ENCODE measurements at regions not wholly inside any gene's neighbourhood (a gene's known extent, or its start where the extent isn't known, plus 50 kb on each side); places are given as distances from the start of the nearest gene placed in this dataset.
"Not testable (repeated sequence)": the region's sequence is repeated elsewhere in the genome, so short reads cannot be mapped to it uniquely, and the experiment has no call there.

DNA sequence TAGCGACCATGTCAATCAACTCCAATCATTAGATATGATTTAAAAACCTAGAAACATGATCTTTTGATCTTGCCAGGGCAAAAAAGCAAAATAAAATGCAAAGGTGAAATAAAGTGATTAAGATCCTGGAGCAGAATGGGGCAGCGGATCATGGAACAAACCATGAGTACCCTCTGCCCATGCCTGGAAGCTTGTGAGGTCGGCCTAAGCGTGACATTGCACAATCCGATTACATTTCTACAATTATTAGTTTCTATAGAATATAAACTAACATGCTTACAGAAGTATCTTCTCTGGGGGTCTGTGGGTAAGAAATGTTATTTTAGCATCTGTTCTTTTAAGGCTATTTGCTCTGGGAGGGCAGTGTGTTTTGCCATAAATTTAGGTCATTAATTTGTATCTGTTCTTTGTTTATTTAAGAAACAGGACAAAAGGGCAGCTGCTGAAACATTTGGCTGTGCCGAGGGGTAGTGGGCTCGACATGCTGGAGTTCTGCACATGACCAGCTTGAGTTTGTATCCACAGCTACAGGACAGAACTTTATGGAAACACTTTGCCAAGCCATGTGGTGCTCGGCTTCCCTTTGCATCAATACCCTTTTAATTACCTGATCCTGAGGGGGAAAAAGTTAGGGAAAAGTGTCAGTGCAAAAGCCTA, 55.9 kb downstream of the ZBTB18 start:
- no peak for DNase-seq (ENCODE audit: low read depth in 2 of 2)

DNA sequence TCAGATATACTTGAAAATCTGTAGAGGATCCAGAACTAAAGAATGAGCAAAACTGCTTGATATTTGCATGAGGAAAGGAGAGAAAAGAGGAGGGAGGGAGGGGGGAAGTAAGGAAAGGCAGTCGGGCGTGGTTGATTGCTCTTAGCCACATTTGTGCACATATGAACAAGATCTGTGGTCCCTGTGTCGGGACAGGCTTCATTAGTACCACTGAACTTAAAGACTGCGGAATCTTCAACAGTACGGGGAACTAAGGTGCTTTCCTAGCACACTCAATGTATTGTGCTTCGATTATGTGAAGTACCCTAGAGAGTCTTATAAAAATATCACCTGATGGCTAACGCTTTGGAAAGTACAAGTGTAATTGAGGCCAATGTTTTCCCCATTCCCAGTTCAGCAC, 59.9 kb downstream of the ZBTB18 start:
- DNase-seq (ENCODE audit: low read depth in 2 of 2), result no peak

DNA sequence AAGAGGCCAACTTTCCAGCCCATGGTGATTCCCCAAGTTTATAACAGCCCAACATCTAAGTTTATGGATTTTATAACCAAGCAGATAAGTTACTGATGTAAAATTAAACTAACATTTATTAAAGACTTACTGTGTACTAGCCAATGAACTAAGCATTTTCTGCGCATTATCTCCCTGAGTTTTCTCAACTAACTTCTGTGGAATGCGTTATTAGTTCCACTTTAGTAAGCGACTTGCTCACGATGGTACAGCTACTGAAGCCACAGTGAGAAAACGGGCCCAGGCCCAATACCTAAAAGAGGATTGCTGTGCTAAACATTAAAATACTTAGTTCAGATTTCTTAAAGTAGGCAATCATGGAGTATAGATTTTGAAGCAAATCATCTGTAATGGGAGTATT, 61.0 kb downstream of the ZBTB18 start:
- DNase-seq (ENCODE audit: low read depth in 2 of 2), result no peak

DNA sequence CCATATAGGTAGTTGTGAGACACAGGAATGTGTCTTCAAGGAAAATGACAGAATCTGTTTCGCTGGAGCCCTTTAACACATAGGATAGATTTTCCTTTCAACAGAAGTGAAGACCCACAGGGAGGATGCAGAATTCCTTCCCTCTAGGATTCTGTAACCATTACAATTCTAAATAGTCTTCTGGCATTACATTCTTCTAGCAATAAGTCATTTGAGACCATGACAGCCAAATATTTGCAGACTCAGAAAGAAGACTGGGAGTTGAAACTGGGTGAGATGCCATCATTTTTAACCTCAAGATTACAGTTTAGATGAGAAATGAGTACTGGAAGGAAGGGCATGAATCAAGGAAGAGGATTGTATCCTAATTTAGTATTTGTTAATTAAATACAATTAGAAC, 61.6 kb downstream of the ZBTB18 start:
- no peak for DNase-seq (ENCODE audit: low read depth in 2 of 2)

DNA sequence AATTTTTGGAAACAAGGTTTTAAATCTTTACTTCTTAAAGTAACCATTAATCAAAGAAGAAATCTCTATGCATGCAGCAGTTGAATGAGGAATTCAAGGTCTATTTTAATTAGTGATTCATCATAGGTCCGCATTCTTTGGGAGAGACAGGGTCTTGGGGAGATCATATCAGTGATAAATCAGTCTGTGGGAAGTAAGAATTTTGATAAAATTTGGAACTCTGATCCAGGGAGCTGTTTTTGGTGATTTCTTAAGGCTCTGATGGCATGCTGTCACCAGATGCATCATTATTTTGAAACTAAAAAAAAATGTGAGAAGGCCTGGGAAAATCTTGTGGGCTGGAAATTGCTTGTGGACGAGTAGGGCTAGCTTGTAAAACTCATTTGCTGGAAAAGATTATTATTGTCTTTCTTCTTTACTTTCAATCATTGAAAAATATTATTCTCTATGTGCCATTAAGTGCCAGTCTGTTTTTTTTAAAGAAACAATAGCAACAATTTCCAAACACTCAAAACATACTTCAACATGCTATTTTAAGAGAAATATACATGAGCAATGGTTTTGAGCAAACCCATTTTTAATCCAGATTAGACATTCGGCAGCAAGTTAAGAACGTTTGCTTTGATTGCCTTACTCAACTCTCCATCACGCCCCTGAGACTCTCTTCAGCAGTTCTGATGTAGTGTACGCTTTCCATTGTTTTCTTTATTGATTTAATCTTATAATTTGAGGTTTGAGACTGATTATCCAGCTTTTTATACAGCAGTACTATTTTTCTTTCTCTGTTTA, 62.6 kb downstream of the ZBTB18 start:
- no peak for DNase-seq (ENCODE audit: low read depth in 2 of 2)

DNA sequence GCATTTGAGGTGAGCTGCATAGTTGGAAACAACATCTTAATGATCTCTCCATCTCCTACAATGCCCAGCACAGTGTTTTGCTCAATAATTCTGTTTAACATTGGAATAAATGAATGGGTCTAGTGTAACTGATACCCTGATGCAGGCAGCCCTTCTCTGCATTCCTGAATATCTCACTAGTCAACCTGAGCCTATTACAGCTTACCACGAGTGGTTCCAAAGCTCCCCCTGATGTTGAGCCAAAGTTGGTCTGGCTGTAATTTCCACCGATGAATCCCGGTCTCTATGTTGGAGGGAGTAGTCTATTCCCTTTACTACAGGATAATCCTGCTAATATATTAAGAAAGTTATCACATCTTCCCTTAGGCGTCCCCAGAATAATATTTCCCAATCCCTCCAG, 63.8 kb downstream of the ZBTB18 start:
- DNase-seq (ENCODE audit: low read depth in 2 of 2), result no peak

DNA sequence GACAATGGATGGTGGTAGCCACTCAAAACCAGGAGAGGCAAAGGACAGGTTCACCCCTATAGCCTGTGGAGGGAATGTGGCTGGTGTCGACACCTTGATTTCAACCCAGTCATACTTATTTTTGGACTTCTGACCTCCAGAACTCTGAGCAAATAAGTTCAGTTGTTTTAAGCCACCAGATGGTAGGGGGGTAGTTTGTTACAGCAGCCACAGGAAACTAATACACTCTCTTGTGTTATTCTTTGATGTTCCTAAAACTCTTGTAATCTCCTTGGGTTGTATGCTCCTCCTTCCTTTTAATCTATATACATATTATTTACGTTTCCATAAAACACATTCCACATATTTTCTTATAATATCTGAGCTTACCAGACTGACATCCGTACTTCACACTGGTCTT, 65.9 kb downstream of the ZBTB18 start:
- no peak for DNase-seq (ENCODE audit: low read depth in 2 of 2)

DNA sequence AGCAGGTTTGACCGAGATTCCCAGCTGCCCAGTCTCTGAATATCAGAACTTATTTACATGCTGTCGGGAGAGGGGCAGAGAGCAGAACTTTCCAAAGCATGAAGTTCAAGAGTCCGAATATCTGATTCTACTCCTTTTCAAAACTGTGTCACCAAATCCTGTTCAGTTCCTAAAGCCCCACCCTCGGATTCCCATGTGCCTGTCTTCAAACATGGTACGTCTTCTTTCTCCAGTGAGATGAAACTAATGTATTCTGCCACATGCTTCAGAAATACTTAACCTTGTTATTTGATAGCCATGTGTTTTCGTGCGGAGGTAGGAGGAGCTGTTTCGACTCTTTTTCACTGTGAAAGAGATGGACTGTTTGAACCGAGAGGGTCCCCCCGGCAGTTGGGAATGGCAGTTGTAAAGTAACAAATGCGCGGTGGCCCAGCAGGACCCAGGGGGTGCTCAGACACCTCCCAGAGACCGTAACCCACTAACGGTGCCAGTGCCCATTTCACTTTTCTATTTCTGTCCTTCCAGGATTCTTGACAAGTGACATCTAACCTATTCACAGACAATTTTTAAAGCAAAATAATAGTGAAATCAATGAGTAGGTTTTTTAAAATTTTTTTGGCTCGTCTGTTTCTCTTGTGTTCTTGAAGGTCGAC, 67.2 kb downstream of the ZBTB18 start:
- DNase-seq (ENCODE audit: low read depth in 2 of 2), result no peak

DNA sequence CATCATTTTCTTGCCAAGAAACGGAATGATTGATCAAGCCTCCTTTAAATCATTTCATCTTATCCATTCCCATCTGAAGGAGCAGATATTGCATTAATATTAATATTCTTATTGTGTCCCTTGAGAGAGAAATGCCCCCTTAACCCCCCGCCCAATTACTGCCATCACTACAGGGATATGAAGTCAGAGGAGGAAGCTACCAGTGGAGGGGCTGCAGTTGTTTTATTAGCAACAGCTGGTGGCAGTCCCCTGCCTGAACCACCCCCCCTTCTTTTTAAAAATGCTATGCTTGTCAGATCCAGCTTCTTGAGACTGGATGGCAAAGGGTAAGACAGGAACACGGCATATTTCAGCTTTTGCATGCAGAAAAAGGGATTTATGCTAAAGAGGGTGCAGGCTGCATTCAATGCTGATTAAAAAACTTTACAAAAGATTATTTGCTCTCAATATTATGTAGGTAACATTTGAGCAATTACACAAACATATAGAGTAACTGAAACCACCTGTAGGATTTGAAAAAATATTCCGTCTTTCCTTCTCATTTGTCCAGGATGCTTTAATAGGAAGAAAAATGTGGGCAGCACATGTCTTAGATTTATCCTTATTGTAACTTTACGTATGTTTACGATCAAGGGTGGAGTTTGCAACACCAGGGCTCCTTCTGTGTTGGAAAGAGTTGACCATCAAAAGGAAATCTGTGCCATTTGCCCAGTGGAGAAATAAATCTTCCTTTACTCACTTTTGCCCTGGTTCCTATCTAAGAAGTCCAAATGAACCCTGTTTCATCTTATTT, 77.7 kb downstream of the ZBTB18 start:
- DNase-seq (ENCODE audit: low read depth in 2 of 2), result no peak

DNA sequence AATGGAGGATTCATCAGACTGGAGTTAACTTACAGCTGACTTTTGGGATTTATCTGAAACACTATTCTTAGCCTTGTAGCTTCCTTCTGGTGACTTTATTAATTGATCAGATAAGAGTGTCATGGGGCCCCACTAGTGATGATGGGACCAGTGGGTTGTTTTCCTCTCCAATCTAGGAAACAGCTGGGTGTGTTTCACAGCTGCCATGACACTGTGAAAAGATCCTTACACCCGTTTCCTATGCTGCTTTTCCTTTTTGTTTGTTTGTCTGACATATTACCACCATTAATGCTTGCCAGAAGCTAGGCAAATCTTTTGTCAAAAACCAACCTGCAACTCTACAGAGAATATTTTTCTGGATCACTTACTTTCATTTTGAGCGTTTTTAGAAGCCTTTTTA, 86.2 kb downstream of the ZBTB18 start:
- no peak for DNase-seq (ENCODE audit: low read depth in 2 of 2)

DNA sequence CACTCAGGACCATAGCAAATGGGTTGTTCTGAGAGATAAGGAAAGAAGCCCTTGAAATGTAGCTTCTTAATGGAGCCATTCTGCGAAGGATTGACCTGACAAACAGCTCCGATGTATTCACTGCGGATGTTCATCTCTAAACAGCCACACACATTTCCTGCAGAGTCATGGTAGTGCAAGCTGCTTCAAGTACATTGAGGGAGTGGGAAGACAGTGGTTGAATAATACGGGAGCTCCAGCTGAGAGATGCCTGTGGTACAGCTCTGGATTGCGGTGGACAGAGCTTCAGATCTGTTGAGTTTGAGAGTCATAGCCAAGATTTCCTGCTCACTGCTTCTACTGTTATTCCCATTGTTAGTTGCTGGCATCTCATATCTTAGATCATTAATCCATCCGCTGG, 86.6 kb downstream of the ZBTB18 start:
- DNase-seq (ENCODE audit: low read depth in 2 of 2), result no peak

DNA sequence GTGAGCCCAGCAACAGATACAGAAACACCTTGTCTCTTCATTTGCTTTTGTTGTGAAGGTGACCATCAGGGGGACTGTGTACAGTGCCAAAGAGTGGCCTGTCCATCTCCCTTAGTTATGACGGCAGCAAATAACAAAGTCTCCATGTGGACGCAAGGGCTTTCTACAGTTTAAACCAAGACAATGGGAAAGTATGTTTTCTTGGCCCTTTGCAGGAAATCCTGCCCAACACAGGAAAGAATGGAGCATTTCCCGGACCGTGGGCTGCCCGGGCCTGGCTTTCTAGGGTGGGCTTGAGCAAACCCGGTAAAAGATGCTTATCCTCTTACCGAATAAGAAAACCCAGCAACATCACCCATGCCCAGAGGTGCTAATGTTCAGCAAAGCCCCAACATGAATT, 87.3 kb downstream of the ZBTB18 start:
- no peak for DNase-seq (ENCODE audit: low read depth in 2 of 2)

DNA sequence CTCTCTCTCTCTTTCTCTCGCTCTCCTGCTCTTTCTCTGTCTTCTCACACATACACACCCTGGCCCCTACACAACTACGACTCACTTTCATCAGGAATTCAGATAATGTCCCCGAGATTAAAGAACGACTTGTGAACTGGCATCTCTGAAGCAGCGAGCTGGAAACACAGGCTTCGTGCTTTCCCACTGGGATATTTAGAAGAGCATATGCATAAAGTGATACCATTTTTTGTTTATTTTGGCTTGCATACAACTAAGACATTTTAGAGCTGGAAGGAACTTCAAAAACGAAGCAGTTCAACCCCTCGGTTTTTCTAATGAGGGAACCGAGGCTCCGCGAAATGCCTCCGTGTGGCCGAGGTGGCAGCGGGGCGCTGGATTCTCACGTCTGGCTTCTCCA, 88.6 kb downstream of the ZBTB18 start:
- DNase-seq (ENCODE audit: low read depth in 2 of 2), result no peak

DNA sequence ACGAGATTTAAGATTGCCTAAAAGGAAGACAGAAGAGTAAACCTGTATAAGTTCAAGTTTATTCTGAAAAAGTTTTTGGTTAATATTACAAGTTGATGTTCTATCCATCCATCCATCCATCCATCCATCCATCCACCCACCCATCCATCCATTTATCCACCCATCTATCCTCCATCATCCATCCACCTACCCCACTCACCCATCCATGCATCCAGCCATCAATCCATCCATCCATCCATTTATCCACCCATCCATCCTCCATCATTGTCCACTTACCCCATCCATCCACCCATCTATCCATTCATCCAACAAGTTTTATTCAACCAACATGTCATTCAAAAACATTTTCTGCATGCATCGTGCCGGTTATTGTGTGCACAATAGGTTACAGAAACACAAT, 89.3 kb downstream of the ZBTB18 start:
- DNase-seq (ENCODE audit: low read depth in 2 of 2), result no peak

DNA sequence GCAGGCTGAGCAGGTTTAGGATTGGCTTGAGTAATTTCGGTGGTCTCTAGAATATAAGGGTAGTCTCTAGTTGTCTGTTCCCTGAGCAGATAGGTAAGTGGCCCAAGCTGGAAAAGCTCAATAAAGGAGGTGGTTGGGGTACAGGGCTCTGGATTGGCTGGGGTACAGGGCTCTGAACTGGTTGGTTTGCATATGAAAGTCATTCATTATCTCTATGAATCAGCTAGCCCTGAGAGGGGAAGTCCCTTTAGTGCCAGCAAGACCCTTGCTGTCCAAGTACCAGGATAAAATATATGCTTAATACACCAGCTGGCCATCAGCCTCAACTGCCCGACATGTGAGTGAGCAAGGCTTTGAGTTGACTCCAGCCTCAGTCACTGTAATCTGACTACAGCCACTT, 93.0 kb downstream of the ZBTB18 start:
- DNase-seq (ENCODE audit: low read depth in 2 of 2), result no peak

DNA sequence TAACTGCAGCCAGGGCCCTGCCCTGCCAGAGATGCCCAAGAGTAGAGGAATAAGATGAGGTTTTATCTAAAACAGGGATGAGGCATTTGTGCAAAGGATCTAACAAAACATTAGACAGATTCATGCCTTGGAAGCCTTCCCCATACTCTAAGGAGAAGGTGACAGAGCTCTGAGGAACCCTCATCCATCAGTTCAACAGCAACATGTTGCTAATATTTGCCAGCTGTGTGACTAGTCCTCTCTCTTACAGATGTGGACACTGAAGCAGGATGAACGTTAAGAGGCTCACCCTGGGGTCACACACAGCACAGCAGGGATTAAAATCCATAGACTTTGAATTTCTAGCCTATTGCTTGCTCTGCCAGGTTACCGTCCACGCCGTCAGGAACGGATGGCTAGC, 99.0 kb downstream of the ZBTB18 start:
- no peak for DNase-seq (ENCODE audit: low read depth in 2 of 2)

DNA sequence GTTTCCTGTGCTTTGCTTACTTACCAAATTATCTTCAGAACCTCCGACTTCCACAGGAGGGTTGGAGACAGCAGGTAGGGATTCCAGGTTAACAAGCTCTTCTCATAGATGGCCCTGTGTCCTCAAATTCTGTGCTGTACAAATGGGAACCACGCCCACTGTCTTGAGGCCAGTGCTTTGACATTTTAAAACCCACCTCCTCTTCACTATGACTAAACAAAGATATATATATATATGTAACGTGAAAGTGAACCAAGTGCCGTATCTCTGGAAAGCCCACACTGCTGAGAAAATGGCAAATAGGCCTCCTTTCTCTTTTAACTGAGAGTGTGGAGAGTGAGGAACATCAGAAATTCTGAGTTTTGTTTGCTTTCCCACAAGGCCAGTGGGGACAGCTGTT, 99.6 kb downstream of the ZBTB18 start:
- DNase-seq (ENCODE audit: low read depth in 2 of 2), result no peak

DNA sequence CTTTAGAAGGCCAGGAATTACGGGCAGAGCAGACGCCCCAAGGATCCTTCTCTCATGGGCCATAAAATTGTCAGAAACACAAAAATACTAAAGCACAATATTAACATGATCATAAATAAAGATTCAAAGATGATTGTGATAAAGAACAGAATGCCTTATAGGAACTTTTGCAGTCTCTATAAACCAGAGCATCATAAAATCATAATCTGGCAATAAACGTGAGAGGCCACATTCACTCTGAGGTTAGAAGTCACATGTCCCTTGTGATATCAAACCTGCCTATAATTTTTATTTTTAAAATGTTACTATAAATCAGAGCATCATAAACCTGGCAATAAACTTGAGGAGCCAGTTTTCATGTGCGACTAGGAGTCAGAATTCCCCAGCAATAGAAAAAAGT, 100.5 kb downstream of the ZBTB18 start:
- DNase-seq (ENCODE audit: low read depth in 2 of 2), result no peak

DNA sequence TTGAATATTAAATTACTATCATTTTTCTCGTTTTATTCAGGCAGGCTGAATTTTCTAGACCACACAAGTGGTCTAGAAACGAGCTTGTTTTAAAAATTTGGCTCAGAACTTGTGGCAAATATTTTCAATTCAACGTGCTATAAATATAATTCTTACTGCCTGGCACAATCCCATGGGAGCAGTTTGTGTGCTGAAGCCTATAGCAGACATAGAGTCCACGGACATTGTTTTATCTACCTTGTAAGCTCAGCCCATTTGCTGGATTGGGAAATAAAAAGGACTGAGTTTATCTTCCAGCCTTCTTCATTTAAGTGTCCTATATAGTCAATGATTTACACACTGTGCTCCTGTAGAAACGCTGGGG, 103.4 kb downstream of the ZBTB18 start:
- no peak for DNase-seq (ENCODE audit: low read depth in 2 of 2)

DNA sequence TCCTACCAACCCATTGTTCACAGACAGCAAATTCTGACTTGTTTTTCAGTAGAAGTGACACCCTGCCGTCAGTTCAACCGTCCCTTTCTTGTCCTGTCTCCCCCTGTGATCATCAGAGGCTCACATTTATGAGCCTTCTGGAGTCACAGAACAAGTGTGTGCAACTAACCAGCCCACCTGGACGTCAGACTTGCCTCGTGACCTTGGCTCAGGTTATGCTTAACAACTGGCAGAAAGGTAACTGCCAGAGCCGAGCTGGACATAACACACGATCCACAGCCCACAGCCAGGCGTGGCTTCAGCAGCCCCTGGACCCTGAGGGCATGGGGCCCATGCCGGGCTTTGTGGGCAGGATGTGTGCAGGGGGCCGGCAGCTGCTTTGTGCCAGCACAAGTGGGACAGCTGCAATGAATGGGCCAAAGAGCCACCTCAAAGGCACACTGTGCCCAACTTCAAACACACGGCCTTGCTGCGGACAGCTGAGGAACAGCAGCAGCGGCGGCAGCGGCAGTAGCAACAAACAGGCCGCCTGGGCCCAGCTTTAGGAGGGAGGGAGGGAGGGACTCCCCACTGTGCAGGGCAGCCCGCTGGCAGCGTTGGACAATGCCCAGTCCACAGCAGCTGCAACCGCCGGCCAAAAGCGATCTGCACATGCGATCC, 103.9 kb downstream of the ZBTB18 start:
- no peak for DNase-seq (ENCODE audit: low read depth in 2 of 2)

DNA sequence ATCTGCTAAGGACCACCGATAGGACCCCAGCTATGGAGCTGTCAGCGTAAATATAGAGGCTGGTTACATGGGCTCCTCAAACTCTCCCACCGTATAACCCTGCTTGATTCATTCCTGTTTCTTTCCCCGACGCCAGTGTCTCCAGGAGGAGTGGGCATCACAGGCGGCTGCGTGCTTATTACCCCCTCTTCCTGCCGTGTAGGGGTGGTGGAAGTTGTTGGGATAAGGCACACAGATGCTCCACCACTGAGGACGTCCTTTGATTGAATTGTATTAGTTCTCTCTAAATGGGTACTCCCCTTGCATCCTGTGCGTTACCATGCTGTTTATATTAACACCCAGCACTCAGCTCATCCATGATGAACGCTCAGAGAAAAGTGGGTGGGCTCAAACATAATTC, 104.6 kb downstream of the ZBTB18 start:
- DNase-seq (ENCODE audit: low read depth in 2 of 2), result no peak

DNA sequence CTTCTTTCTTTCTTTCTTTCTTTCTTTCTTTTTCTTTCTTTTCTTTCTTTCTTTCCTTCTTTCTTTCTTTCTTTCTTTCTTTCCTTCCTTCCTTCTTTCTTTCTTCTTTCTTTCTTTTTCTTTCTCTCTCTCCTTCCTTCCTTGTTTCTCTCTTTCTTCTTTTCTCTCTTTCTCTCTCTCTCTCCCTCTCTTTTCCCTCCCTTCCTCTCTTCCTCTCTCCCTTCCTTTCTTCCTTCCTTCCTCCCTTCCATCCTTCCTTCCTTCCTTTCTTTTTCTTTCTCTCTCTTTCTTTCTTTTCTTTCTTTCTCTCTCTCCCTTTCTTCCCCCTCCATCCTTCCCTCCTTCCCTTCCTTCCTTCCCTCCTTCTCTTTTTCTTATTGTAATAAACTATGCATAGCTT, 105.5 kb downstream of the ZBTB18 start:
- DNase-seq (ENCODE audit: low read depth in 2 of 2), result not testable (repeated sequence)

All from stimulated activated CD8-positive, alpha-beta memory T cell treated with anti-CD3 and anti-CD28 coated beads, Interleukin-7, amount 100 ng/mL, for 4 hours (primary cell).